GM08714 (cell line): ENCODE measurements at regions not wholly inside any gene's neighbourhood (a gene's known extent, or its start where the extent isn't known, plus 50 kb on each side); places are given as distances from the start of the nearest gene placed in this dataset.

Experiments used
- H3K4me3 ChIP-seq: fragments of 200-500 bp; sonication (Bioruptor generic); 2 replicates; pipeline ENCODE4 v1.5.1; 2014; ENCODE audit warnings: mild to moderate bottlenecking, low read length, inconsistent platforms
- ZNF274 ChIP-seq: IDR thresholded peaks from 2 replicates; pipeline ENCODE4 v1.6.1; 2012; ENCODE audit warnings: mild to moderate bottlenecking, low read depth, low read length

DNA sequence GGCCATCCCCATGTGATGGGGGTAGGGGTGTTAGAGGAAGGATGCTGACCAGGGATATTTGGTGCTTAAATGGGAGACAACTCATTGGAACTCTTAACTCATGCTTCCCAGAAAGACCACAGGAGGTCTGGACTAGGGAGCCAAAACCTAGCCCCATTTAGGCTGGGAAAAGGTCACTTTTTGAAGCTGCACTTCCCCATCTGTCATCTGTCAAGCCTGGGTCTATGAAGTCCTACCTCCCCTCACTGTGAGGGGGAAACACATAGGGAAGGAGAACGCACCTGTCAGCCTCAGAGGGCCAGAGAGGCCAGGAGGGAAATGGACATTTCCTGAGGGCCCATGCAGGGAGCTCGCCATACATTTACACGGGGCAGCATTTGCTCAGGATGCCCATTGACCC is 321.0 kb downstream of the BCL11B start:
- no peak overlapping the region for H3K4me3 ChIP-seq
- TF ChIP-seq ZNF274: no peak

DNA sequence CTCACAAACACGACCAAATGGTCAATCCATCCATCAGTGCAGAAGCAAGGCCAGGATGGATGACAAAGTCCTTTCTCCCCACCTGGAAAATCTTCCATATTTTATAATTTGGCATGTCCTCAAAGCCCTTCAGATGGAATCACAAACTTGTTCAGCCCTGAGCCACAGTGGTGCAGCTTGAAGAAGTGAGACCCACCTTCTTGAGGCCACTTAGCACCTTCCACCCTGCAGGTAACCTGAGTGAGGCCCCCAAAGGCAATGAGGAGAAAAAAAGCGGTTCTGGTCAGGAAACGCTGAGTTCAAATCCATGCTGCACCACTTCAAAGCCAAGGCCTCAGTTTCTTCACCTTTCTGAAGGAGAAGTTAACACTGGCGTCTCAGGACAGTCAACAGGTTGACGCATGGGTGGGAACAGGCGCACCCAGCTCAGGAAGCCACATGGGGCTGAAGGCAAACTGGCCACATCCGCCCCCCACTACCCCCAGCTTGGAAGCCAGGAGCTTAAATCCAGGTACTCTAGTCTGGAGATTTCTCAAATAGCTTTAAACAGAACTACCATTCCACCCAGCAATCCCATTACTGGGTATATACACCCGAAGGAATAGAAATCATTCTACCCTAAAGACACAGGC is 320.4 kb downstream of the BCL11B start:
- no peak for TF ChIP-seq ZNF274

DNA sequence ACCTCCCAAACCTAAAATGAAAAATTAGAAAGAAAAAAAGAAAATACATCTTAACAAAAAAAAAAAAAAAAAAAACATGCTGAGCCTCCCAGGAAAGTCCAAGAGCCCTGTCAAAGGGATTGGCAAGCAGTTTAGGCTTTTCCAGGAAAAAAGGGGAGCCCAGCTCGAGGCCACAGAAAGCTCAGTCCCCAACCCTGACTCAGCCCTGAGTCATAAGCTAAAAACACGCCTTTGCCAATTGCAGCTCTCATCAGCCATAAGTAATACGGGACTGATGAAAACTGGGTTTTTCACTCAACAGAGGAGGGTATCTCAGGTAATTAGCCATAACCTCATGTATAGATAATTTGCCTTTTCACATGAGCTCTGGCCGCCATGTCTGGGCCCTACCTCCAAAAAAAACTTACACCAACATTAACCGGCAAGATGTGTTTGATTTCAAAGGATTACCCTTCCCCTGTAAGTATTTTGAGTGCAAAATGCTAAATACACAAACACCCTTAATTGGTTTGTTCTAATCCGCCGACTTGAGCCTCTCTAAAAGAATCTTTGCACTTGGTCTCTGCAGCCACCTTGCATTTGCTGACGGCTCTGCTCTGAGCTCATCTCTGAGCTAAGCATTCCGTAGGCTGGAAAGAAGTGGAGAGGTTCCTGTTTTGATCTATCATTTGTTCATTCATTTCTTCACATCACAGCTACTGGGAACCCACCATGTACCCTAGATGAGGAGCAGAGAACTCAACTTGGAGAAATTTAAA is 319.2 kb downstream of the BCL11B start:
- H3K4me3 ChIP-seq: no peak overlapping the region
- no peak for TF ChIP-seq ZNF274

More for the DNA sequence above, 320.4 kb downstream of the BCL11B start:
- no peak overlapping the region for H3K4me3 ChIP-seq

DNA sequence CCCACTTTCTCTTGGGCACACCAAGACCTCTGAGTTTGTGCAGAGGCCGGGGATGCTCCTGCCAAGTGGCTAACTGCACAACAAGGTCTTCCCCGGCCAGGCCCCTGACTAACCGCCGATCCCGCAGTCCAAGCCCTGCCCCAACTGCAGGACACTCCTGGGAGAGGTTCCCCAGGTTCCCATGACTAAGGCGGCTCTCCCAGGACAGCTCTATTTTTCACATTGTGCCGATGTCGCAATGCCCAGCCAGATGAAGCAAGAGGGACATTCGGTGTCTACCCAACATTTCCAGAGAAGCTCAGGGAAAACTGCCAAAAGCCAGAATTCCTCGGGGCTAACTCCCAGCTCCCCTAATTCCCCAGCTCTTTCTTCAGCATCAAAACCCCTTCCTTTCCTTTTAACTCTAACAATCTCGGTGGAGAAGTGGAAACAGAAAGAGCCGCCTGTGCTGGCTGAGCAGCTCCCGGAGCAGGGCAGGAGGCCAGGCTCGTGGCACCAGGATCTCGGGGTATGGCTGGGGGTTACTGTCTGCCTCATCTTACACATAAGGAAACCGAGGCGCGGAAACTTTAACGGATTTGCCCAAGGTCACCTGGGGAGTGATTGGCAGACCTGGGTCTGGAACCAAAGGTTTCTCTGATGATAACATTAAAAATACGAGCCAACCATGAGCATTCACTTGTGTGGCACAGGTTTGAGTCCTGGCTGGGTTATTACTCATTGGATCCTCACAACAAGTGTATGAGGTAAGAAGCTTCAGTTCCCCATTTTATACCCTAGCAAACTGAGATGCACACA is 318.2 kb downstream of the BCL11B start:
- TF ChIP-seq ZNF274: no peak
- H3K4me3 ChIP-seq: no peak overlapping the region

DNA sequence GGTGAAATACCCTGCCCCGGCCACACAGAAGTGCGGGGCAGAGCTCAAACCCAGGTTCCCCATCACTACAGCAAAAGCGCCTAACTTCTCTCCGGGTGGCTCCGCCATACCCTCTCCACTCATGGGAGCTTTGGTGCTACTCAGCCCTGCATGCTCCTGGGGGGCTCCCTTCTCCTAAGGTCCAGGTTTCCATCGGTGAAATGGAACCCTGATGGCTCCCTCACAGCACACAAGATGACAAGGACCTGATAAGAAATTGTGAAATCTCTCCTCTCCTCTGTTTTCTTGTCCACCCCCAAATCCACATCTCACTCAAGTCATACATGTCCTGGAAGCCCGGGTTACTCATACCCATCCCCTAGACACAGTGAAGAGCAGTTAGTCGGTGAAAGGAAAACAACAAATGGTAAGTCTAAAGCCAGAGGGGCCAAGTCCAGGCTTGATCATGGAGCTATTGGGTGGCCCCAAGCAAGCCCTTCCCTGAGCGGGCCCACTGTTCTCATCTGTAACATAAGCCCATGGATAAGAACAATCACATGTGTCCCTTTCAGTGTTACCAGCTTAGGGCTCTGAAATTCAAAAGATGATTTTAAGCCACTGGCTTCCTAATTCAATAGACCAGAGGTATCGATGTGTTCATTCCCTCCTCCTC is 317.5 kb downstream of the BCL11B start:
- no peak for TF ChIP-seq ZNF274
- H3K4me3 ChIP-seq: no peak overlapping the region

- no peak overlapping the region for H3K4me3 ChIP-seq
- TF ChIP-seq ZNF274: no peak
These were observed 316.8 kb downstream of the BCL11B start for GRCh38 chr14:98955036-98955740.

DNA sequence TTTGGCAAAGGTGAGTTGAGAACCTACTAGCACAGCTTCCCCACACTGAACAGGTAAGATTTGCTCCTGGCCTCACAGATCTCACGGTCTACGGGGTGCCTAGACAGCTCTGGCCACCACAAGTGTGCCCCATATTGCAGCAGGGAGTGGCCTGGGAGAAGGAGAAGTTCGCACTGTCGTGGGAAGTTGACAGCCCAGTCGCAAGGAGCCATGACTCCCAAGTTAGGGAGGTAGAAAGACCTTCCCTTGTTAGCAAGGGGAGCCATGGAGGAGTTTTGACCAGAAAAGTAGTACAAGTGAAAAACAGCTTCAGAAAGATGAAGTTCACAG is 316.3 kb downstream of the BCL11B start:
- TF ChIP-seq ZNF274: no peak
- H3K4me3 ChIP-seq: no peak overlapping the region

- no peak for TF ChIP-seq ZNF274
- no peak overlapping the region for H3K4me3 ChIP-seq
These were observed 315.8 kb downstream of the BCL11B start for GRCh38 chr14:98956181-98956580.

DNA sequence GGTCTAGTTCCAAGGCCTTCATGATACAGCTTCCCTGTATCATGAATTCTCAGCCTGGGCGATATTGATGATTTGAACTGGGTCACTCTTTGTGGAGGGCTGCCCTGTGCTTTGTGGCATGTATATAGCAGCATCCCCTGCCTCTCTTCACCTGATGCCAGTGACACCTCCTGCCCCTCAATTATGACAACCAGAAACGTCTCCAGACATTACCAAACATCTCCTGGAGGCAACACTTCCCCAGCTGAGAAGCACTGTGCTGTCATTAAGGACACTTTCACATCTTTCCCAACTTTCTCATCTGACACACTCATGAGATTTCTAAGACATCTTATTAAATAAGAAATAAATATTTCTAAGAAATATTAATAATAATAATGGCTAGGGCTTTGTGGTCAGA is 315.3 kb downstream of the BCL11B start:
- TF ChIP-seq ZNF274: no peak
- H3K4me3 ChIP-seq: no peak overlapping the region

DNA sequence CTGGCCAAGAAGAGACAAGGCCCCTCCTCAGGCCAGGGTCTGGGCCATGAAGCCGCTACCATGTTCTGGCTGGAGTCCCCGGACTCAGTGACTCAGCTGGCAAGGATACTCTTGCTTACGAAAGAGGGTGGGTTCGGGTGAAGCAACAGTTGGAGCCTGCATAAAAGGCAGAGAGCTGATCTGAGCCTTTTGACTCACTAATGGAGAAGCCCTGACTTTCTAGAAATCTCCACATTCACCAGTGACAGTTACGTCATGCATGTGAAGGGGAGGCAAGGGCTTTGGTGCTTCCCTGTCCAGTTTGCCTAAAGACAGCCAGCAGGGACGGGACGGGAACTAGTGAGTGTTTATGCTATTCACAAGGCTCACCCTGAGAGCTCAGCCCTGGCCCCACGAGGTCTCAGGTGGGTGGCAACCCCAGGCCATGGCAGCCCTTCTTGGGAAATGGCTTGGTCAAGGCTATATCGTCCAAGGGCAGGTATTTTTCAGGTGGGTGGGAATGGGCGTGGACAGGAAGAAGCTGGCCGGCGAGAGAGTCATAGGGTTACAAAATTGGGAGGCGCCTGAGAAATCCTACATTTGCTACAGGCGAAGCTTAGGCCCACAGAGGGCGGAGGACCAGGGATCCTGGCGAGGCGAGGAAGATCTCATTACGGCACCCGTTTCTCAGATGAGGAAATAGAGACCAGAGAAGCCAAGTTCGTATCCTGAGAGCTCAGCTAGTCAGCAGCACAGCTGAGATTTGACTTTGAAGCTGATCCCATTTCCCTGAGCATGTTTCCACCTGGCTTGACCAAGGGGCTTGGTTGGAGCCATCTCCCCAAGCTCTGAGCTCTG is 314.6 kb downstream of the BCL11B start:
- TF ChIP-seq ZNF274: no peak
- H3K4me3 ChIP-seq: no peak overlapping the region

- no peak for TF ChIP-seq ZNF274
- H3K4me3 ChIP-seq: no peak overlapping the region
These were observed 313.9 kb downstream of the BCL11B start for GRCh38 chr14:98958048-98958631.

- no peak overlapping the region for H3K4me3 ChIP-seq
- TF ChIP-seq ZNF274: no peak
These were observed 313.4 kb downstream of the BCL11B start for GRCh38 chr14:98958632-98959031.

DNA sequence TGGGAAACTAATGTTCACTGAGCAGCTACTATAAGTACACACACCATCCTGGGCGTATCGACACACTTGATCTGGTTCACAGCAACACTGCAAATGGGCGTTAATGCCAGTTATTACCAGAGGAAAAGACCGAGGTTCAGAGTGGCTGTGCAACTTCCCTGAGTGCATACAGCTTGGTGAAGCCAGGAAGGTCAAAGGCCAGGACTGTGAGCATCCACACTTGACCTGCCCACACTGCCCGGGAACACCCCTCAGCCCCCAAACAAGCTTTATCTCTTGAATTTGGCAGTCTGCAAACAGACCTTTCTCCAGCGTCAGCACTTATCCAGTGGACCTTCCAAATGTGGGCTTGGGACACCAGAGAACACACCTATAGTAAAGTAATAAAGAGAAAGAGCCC is 312.6 kb downstream of the BCL11B start:
- H3K4me3 ChIP-seq: no peak overlapping the region
- TF ChIP-seq ZNF274: no peak
